ENCODE measurements at regions not wholly inside any gene's neighbourhood (a gene's known extent, or its start where the extent isn't known, plus 50 kb on each side); places are given as distances from the start of the nearest gene placed in this dataset.
A peak's percentile ranks its signal among the peaks of the same experiment; 100 is the strongest.

DNA sequence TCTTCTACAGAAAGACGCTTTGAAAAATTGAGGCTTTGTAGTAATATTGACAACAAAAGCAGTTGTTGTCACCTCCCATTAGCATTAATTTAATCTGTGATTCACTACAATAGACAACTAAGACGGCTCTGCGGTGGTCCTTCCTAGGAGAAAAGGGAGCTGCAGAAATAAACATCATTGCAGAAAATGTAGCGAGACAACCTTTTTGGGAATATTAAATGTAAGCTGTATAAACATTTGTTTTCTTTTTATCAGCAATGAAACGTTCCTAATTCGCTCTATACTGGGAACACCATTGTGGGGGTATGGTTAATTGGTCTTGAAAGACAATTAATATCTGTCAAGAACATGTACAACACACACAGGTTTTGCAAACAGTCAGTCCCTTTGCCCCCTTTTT lies 583.3 kb upstream of the TENM3 start:
- no peak overlapping the region for H3K18ac ChIP-seq (ENCODE audit: low read length)
- no peak for DNase-seq
- H3K23ac ChIP-seq (ENCODE audit: low read length) = no peak overlapping the region
- no peak overlapping the region for H2BK12ac ChIP-seq (ENCODE audit: low read length)
- no peak overlapping the region for H3K4ac ChIP-seq (ENCODE audit: low read depth, low read length)
- no peaks in the 10 kb centered on the region for H3K79me2 ChIP-seq (ENCODE audit: control insufficient read depth, insufficient read depth, low read length, poor library complexity)
- H3K4me3 ChIP-seq (ENCODE audit: low read depth, low read length) = no peak overlapping the region
- WGBS (ENCODE audit: extremely low coverage, insufficient coverage, insufficient read length) = no CpG with 5 or more reads among the region's 6 CpGs
- no peaks in the 10 kb centered on the region for H3K79me1 ChIP-seq (ENCODE audit: low read length)
- H3K9ac ChIP-seq (ENCODE audit: low read length) = no peak overlapping the region
- H2AK5ac ChIP-seq (ENCODE audit: low read length) = no peak overlapping the region
- no peaks in the 10 kb centered on the region for H3K9me3 ChIP-seq (ENCODE audit: insufficient read depth, low read depth, low read length)
- H3K4me1 ChIP-seq (ENCODE audit: control insufficient read depth in 1 of 2, insufficient read depth in 2 of 2, low read length in 2 of 2) = no peaks in the 10 kb centered on the region
- H3K14ac ChIP-seq (ENCODE audit: low read length) = no peak overlapping the region
- no peak overlapping the region for H2BK5ac ChIP-seq (ENCODE audit: low read depth, low read length, poor library complexity)
- no peak overlapping the region for H4K12ac ChIP-seq (ENCODE audit: low read depth, low read length)
- no peak overlapping the region for H2BK120ac ChIP-seq (ENCODE audit: insufficient read depth, low read length, poor library complexity)
- H3K4me2 ChIP-seq (ENCODE audit: low read length) = no peak overlapping the region
- no peak overlapping the region for H2AFZ ChIP-seq (ENCODE audit: insufficient read depth, low read length, poor library complexity)
- no peaks in the 10 kb centered on the region for H3K27me3 ChIP-seq (ENCODE audit: insufficient read depth, low read length)
- H4K91ac ChIP-seq (ENCODE audit: low read depth, low read length) = no peak overlapping the region
- H4K8ac ChIP-seq (ENCODE audit: low read depth, low read length) = no peak overlapping the region
- no peaks in the 10 kb centered on the region for H3K36me3 ChIP-seq (ENCODE audit: control insufficient read depth in 1 of 2, insufficient read depth in 2 of 2, low read length in 2 of 2)
- H3K27ac ChIP-seq (ENCODE audit: low read depth, low read length) = no peak overlapping the region

DNA sequence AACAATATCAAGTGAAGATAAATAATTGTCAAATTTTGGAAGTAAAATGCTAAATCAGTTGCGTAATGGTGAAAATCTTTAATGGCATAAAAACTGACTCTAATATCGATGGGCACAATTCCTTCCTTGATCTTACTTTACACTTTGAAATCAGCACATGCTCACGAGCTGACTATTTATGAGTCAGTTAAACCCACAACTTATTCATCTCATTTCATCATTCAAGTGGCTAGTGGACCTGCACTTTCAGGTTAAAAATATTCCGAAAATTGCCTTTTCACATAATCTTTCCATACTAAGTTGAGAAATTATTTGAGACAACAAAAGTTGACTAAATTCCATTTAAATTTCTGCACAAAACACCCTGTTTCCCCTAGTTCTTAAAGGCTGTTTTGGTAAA lies 582.1 kb upstream of the TENM3 start:
- no CpG with 5 or more reads among the region's 4 CpGs for WGBS (ENCODE audit: extremely low coverage, insufficient coverage, insufficient read length)
- H2AFZ ChIP-seq (ENCODE audit: insufficient read depth, low read length, poor library complexity) = no peak overlapping the region
- peak in 1 of 2 donors; percentile 21 for DNase-seq

DNA sequence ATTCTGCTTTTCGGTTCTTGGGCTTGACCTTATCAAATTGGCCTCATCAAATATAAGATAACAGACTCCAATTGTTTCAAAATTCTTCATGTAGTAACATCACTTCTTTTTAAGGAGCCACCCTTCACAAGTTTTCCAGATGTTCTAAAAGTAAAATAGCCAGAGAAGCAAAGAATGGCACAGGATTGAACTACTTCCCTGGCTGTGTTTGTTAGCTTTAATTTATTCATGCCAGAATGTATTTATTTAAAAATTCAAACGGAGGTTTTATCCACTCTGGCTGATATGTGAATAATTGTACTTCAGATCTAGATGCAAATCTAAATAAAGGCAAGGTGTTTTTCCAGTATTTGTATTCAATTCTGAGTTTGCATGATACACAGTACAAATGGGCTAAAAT lies 581.3 kb upstream of the TENM3 start:
- Histone ChIP-seq H4K91ac (ENCODE audit: low read depth, low read length) (no peak overlapping the region), H3K4ac (ENCODE audit: low read depth, low read length) (no peak overlapping the region), H2AK5ac (ENCODE audit: low read length) (no peak overlapping the region), H3K79me2 (ENCODE audit: control insufficient read depth, insufficient read depth, low read length, poor library complexity) (no peaks in the 10 kb centered on the region), H3K27me3 (ENCODE audit: insufficient read depth, low read length) (no peaks in the 10 kb centered on the region), H3K9ac (ENCODE audit: low read length) (no peak overlapping the region), H3K4me2 (ENCODE audit: low read length) (no peak overlapping the region), H4K12ac (ENCODE audit: low read depth, low read length) (no peak overlapping the region), H3K4me1 (ENCODE audit: control insufficient read depth in 1 of 2, insufficient read depth in 2 of 2, low read length in 2 of 2) (no peaks in the 10 kb centered on the region), H3K27ac (ENCODE audit: low read depth, low read length) (no peak overlapping the region), H3K18ac (ENCODE audit: low read length) (no peak overlapping the region), H3K36me3 (ENCODE audit: control insufficient read depth in 1 of 2, insufficient read depth in 2 of 2, low read length in 2 of 2) (no peaks in the 10 kb centered on the region), H3K9me3 (ENCODE audit: insufficient read depth, low read depth, low read length) (no peaks in the 10 kb centered on the region), H4K8ac (ENCODE audit: low read depth, low read length) (no peak overlapping the region), H2BK5ac (ENCODE audit: low read depth, low read length, poor library complexity) (no peak overlapping the region), H2AFZ (ENCODE audit: insufficient read depth, low read length, poor library complexity) (no peak overlapping the region), H2BK12ac (ENCODE audit: low read length) (no peak overlapping the region), H3K4me3 (ENCODE audit: low read depth, low read length) (no peak overlapping the region), H3K79me1 (ENCODE audit: low read length) (no peaks in the 10 kb centered on the region), H3K14ac (ENCODE audit: low read length) (no peak overlapping the region), H2BK120ac (ENCODE audit: insufficient read depth, low read length, poor library complexity) (no peak overlapping the region), H3K23ac (ENCODE audit: low read length) (no peak overlapping the region)
- no peak for DNase-seq
- no CpG with 5 or more reads among the region's 2 CpGs for WGBS (ENCODE audit: extremely low coverage, insufficient coverage, insufficient read length)

More for the DNA sequence above, 582.1 kb upstream of the TENM3 start:
- H3K18ac ChIP-seq (ENCODE audit: low read length) = no peak overlapping the region
- H3K79me1 ChIP-seq (ENCODE audit: low read length) = no peaks in the 10 kb centered on the region
- H4K12ac ChIP-seq (ENCODE audit: low read depth, low read length) = no peak overlapping the region
- no peak overlapping the region for H3K14ac ChIP-seq (ENCODE audit: low read length)
- no peak overlapping the region for H2BK120ac ChIP-seq (ENCODE audit: insufficient read depth, low read length, poor library complexity)
- H3K4me3 ChIP-seq (ENCODE audit: low read depth, low read length) = no peak overlapping the region
- no peak overlapping the region for H4K91ac ChIP-seq (ENCODE audit: low read depth, low read length)
- no peak overlapping the region for H4K8ac ChIP-seq (ENCODE audit: low read depth, low read length)
- H3K36me3 ChIP-seq (ENCODE audit: control insufficient read depth in 1 of 2, insufficient read depth in 2 of 2, low read length in 2 of 2) = no peaks in the 10 kb centered on the region
- H2BK12ac ChIP-seq (ENCODE audit: low read length) = no peak overlapping the region
- no peaks in the 10 kb centered on the region for H3K4me1 ChIP-seq (ENCODE audit: control insufficient read depth in 1 of 2, insufficient read depth in 2 of 2, low read length in 2 of 2)
- no peak overlapping the region for H3K4me2 ChIP-seq (ENCODE audit: low read length)
- H2BK5ac ChIP-seq (ENCODE audit: low read depth, low read length, poor library complexity) = no peak overlapping the region
- no peak overlapping the region for H3K9ac ChIP-seq (ENCODE audit: low read length)
- H3K23ac ChIP-seq (ENCODE audit: low read length) = no peak overlapping the region
- no peaks in the 10 kb centered on the region for H3K9me3 ChIP-seq (ENCODE audit: insufficient read depth, low read depth, low read length)
- no peaks in the 10 kb centered on the region for H3K27me3 ChIP-seq (ENCODE audit: insufficient read depth, low read length)
- H3K79me2 ChIP-seq (ENCODE audit: control insufficient read depth, insufficient read depth, low read length, poor library complexity) = no peaks in the 10 kb centered on the region
- no peak overlapping the region for H3K4ac ChIP-seq (ENCODE audit: low read depth, low read length)
- H3K27ac ChIP-seq (ENCODE audit: low read depth, low read length) = no peak overlapping the region
- no peak overlapping the region for H2AK5ac ChIP-seq (ENCODE audit: low read length)

DNA sequence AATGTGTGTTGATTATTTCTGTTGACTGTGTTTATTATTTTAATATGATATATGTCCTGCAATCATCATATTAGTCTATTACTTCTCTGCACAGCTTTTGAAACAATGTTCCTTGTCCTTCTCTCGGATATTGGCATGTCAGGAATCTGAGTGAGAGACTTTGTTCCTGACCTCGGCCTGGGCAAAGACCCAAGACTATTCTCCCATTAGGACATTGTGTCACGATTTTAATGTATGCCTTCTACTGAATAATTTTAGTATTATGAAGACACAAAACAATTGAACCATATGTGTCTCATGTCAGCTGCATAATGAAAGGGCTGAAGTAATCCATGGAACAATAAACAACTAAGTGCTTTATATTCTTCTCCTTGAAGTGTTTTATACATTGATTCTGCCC lies 580.8 kb upstream of the TENM3 start:
- Histone ChIP-seq H3K9me3 (ENCODE audit: insufficient read depth, low read depth, low read length) (no peaks in the 10 kb centered on the region), H3K79me2 (ENCODE audit: control insufficient read depth, insufficient read depth, low read length, poor library complexity) (no peaks in the 10 kb centered on the region), H2BK120ac (ENCODE audit: insufficient read depth, low read length, poor library complexity) (no peak overlapping the region), H3K9ac (ENCODE audit: low read length) (no peak overlapping the region), H2BK5ac (ENCODE audit: low read depth, low read length, poor library complexity) (no peak overlapping the region), H3K4me3 (ENCODE audit: low read depth, low read length) (no peak overlapping the region), H3K4me1 (ENCODE audit: control insufficient read depth in 1 of 2, insufficient read depth in 2 of 2, low read length in 2 of 2) (no peaks in the 10 kb centered on the region), H3K79me1 (ENCODE audit: low read length) (no peaks in the 10 kb centered on the region), H2AK5ac (ENCODE audit: low read length) (no peak overlapping the region), H3K18ac (ENCODE audit: low read length) (no peak overlapping the region), H2AFZ (ENCODE audit: insufficient read depth, low read length, poor library complexity) (no peak overlapping the region), H3K4me2 (ENCODE audit: low read length) (no peak overlapping the region), H3K27ac (ENCODE audit: low read depth, low read length) (no peak overlapping the region), H4K12ac (ENCODE audit: low read depth, low read length) (no peak overlapping the region), H4K8ac (ENCODE audit: low read depth, low read length) (no peak overlapping the region), H3K36me3 (ENCODE audit: control insufficient read depth in 1 of 2, insufficient read depth in 2 of 2, low read length in 2 of 2) (no peaks in the 10 kb centered on the region), H2BK12ac (ENCODE audit: low read length) (no peak overlapping the region), H3K14ac (ENCODE audit: low read length) (no peak overlapping the region), H3K23ac (ENCODE audit: low read length) (no peak overlapping the region), H3K4ac (ENCODE audit: low read depth, low read length) (no peak overlapping the region), H4K91ac (ENCODE audit: low read depth, low read length) (no peak overlapping the region), H3K27me3 (ENCODE audit: insufficient read depth, low read length) (no peaks in the 10 kb centered on the region)
- no CpG with 5 or more reads among the region's 3 CpGs for WGBS (ENCODE audit: extremely low coverage, insufficient coverage, insufficient read length)
- DNase-seq = no peak
